ENCODE measurements at regions not wholly inside any gene's neighbourhood (a gene's known extent, or its start where the extent isn't known, plus 50 kb on each side); places are given as distances from the start of the nearest gene placed in this dataset.
A peak's percentile ranks its signal among the peaks of the same experiment; 100 is the strongest.

GRCh38 chr6:15131651-15132061, 114.2 kb upstream of the JARID2 start:
- Histone ChIP-seq H3K27me3 (ENCODE audit: control insufficient read depth, insufficient read depth, low read length) (no peaks in the 10 kb centered on the region), H4K20me1 (ENCODE audit: control insufficient read depth, extremely low read depth, insufficient read depth, low read length) (no peaks in the 10 kb centered on the region), H3K4me3 (replicated peaks in 1 of 4; ENCODE audit: control extremely low read depth in 1 of 4, insufficient read depth in 1 of 4, low read depth in 3 of 4, low read length in 4 of 4) (no peak overlapping the region), H3K9ac (ENCODE audit: insufficient read depth, low read length) (no peak overlapping the region), H3K27ac (ENCODE audit: insufficient read depth, low read length) (no peak overlapping the region), H3K9me3 (ENCODE audit: control insufficient read depth, insufficient read depth, low read depth, low read length) (no peaks in the 10 kb centered on the region), H2AFZ (ENCODE audit: low read length) (no peak overlapping the region), H3K36me3 (ENCODE audit: control insufficient read depth, insufficient read depth, low read length) (no peaks in the 10 kb centered on the region), H3K4me2 (ENCODE audit: extremely low read depth, insufficient read depth, low read length) (no peak overlapping the region), H3K4me1 (ENCODE audit: control insufficient read depth, extremely low read depth, insufficient read depth, low read length) (no peaks in the 10 kb centered on the region), H3K79me2 (ENCODE audit: control insufficient read depth, insufficient read depth, low read length) (no peaks in the 10 kb centered on the region)
- DNase-seq (ENCODE audit: low read depth in 2 of 2): peak in 1 of 2 donors; percentile 14
- no peak for TF ChIP-seq CTCF (conservative IDR thresholded peaks at IDR 0.05 in 1 of 2, IDR thresholded peaks at IDR 0.05 in 1 of 2; ENCODE audit: low read depth in 1 of 2, low read length in 2 of 2)
- TF ChIP-seq EZH2 (IDR thresholded peaks at IDR 0.05; ENCODE audit: low read length, missing control alignments): no peak

GRCh38 chr6:15132167-15132566, 113.7 kb upstream of the JARID2 start:
- no peak overlapping the region for H3K4me2 ChIP-seq (ENCODE audit: extremely low read depth, insufficient read depth, low read length)

GRCh38 chr6:15132854-15133670, 112.8 kb upstream of the JARID2 start:
- H3K9ac ChIP-seq (ENCODE audit: insufficient read depth, low read length): no peak overlapping the region
- no peaks in the 10 kb centered on the region for H3K9me3 ChIP-seq (ENCODE audit: control insufficient read depth, insufficient read depth, low read depth, low read length)
- no peaks in the 10 kb centered on the region for H3K79me2 ChIP-seq (ENCODE audit: control insufficient read depth, insufficient read depth, low read length)
- H3K36me3 ChIP-seq (ENCODE audit: control insufficient read depth, insufficient read depth, low read length): no peaks in the 10 kb centered on the region
- no peaks in the 10 kb centered on the region for H3K27me3 ChIP-seq (ENCODE audit: control insufficient read depth, insufficient read depth, low read length)
- H3K4me1 ChIP-seq (ENCODE audit: control insufficient read depth, extremely low read depth, insufficient read depth, low read length): no peaks in the 10 kb centered on the region
- no peak overlapping the region for H2AFZ ChIP-seq (ENCODE audit: low read length)
- H4K20me1 ChIP-seq (ENCODE audit: control insufficient read depth, extremely low read depth, insufficient read depth, low read length): no peaks in the 10 kb centered on the region
- DNase-seq (ENCODE audit: low read depth in 2 of 2): peak; percentile 48 to 91
- TF ChIP-seq EZH2 (IDR thresholded peaks at IDR 0.05; ENCODE audit: low read length, missing control alignments): no peak
- TF ChIP-seq CTCF (conservative IDR thresholded peaks at IDR 0.05 in 1 of 2, IDR thresholded peaks at IDR 0.05 in 1 of 2; ENCODE audit: low read depth in 1 of 2, low read length in 2 of 2): no peak
- no peak overlapping the region for H3K27ac ChIP-seq (ENCODE audit: insufficient read depth, low read length)
- H3K4me2 ChIP-seq (ENCODE audit: extremely low read depth, insufficient read depth, low read length): no peak overlapping the region
- no peak overlapping the region for H3K4me3 ChIP-seq (replicated peaks in 1 of 4; ENCODE audit: control extremely low read depth in 1 of 4, insufficient read depth in 1 of 4, low read depth in 3 of 4, low read length in 4 of 4)

More at GRCh38 chr6:15132167-15132566, 113.7 kb upstream of the JARID2 start:
- no peaks in the 10 kb centered on the region for H3K36me3 ChIP-seq (ENCODE audit: control insufficient read depth, insufficient read depth, low read length)
- H2AFZ ChIP-seq (ENCODE audit: low read length): no peak overlapping the region
- H3K79me2 ChIP-seq (ENCODE audit: control insufficient read depth, insufficient read depth, low read length): no peaks in the 10 kb centered on the region
- H3K27ac ChIP-seq (ENCODE audit: insufficient read depth, low read length): no peak overlapping the region
- no peak for TF ChIP-seq CTCF (conservative IDR thresholded peaks at IDR 0.05 in 1 of 2, IDR thresholded peaks at IDR 0.05 in 1 of 2; ENCODE audit: low read depth in 1 of 2, low read length in 2 of 2)
- TF ChIP-seq EZH2 (IDR thresholded peaks at IDR 0.05; ENCODE audit: low read length, missing control alignments): no peak
- H3K4me3 ChIP-seq (replicated peaks in 1 of 4; ENCODE audit: control extremely low read depth in 1 of 4, insufficient read depth in 1 of 4, low read depth in 3 of 4, low read length in 4 of 4): no peak overlapping the region
- no peaks in the 10 kb centered on the region for H4K20me1 ChIP-seq (ENCODE audit: control insufficient read depth, extremely low read depth, insufficient read depth, low read length)
- H3K9me3 ChIP-seq (ENCODE audit: control insufficient read depth, insufficient read depth, low read depth, low read length): no peaks in the 10 kb centered on the region
- H3K4me1 ChIP-seq (ENCODE audit: control insufficient read depth, extremely low read depth, insufficient read depth, low read length): no peaks in the 10 kb centered on the region
- no peak for DNase-seq (ENCODE audit: low read depth in 2 of 2)
- H3K27me3 ChIP-seq (ENCODE audit: control insufficient read depth, insufficient read depth, low read length): no peaks in the 10 kb centered on the region
- no peak overlapping the region for H3K9ac ChIP-seq (ENCODE audit: insufficient read depth, low read length)
